HG03521 (cell line): ENCODE measurements at regions not wholly inside any gene's neighbourhood (a gene's known extent, or its start where the extent isn't known, plus 50 kb on each side); places are given as distances from the start of the nearest gene placed in this dataset.
"Not testable (repeated sequence)": the region's sequence is repeated elsewhere in the genome, so short reads cannot be mapped to it uniquely, and the experiment has no call there.

Experiments used
- ATAC-seq: cut with Tn5 transposase; IDR thresholded peaks from one replicate; pipeline ENCODE4 v1.9.1; 2021; ENCODE audit warnings: mild to moderate bottlenecking, moderate library complexity; ENCODE audit not compliant: unreplicated experiment

- ATAC-seq, result no peak
These were observed 96.7 kb upstream of the LUZP2 start for GRCh38 chr11:24400059-24400665.

- ATAC-seq, result no peak
These were observed 90.5 kb upstream of the LUZP2 start for GRCh38 chr11:24406389-24406788.

- ATAC-seq, result no peak
These were observed 89.9 kb upstream of the LUZP2 start for GRCh38 chr11:24406980-24407379.

- ATAC-seq, result no peak
These were observed 89.1 kb upstream of the LUZP2 start for GRCh38 chr11:24407733-24408132.

GRCh38 chr11:24408202-24408601, 88.7 kb upstream of the LUZP2 start:
- no peak for ATAC-seq

GRCh38 chr11:24411791-24412190, 85.1 kb upstream of the LUZP2 start:
- no peak for ATAC-seq

GRCh38 chr11:24412722-24413121, 84.1 kb upstream of the LUZP2 start:
- ATAC-seq, result no peak

GRCh38 chr11:24413391-24413790, 83.5 kb upstream of the LUZP2 start:
- ATAC-seq, result no peak

- ATAC-seq, result not testable (repeated sequence)
These were observed 80.8 kb upstream of the LUZP2 start for GRCh38 chr11:24415955-24416636.

GRCh38 chr11:24421766-24422165, 75.1 kb upstream of the LUZP2 start:
- no peak for ATAC-seq

- no peak for ATAC-seq
These were observed 74.5 kb upstream of the LUZP2 start for GRCh38 chr11:24422376-24422775.

GRCh38 chr11:24437123-24437522, 59.7 kb upstream of the LUZP2 start:
- ATAC-seq, result no peak
